NOMO-1 treated with dmso at 0.1 percent for 144 hours (cell line): ENCODE measurements at regions not wholly inside any gene's neighbourhood (a gene's known extent, or its start where the extent isn't known, plus 50 kb on each side); places are given as distances from the start of the nearest gene placed in this dataset.

Experiments
- DNase-seq: peaks from one replicate; lab custom pipeline; 2025; ENCODE audit not compliant: unreplicated experiment; lab: John Stamatoyannopoulos, UW

GRCh38 chr15:95874637-95875036 is 455.9 kb upstream of the NR2F2 start:
- DNase-seq, result no peak

DNA sequence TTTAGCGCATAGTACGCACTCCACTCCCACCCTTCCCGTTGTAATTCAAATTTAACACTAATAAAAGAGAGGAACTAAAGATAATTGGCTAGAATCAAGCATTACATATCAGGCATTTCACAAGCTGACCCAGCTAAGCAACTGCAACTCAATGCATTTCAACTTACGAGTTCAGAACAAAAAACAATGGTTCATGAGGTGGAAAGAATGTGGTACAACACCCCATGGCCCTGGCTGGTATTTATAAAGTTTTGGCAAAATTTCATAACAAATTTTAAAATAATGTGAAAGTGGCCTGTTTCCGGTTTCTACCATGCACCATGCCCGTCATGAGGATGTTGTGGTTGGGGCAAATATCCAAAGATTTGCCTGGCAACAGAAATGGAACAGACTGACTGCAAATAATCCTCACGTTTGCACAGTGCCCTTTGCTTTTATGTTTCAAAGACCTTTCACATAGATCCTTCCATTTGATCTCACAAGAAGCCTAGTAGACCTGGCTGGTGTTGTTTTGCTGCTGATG is 455.3 kb upstream of the NR2F2 start:
- no peak for DNase-seq

DNA sequence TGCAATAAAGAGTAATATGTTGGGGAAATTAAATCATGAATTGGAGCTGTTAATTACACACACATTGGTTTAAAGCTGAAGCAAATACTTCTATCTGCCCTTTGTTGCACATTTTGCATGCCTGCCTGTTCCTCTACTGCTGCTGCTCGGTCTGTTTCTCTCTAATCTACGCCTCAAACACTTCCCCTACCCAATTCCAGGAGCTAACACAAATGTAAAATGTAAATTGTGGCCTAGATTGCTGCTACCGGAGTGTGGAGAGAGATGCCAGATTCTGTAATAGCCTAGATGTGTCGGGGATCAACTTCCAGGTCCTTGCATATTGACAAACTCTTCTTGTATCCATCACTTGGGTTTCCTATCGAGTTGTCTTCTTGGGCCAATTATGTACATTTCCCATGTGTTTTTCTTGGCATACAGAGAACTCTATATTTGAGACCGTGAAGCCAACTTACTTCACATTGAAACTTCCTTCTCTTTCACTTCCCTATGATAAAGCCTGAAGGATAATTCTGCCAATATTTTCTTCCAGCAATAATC is 450.4 kb upstream of the NR2F2 start:
- DNase-seq, result no peak

DNA sequence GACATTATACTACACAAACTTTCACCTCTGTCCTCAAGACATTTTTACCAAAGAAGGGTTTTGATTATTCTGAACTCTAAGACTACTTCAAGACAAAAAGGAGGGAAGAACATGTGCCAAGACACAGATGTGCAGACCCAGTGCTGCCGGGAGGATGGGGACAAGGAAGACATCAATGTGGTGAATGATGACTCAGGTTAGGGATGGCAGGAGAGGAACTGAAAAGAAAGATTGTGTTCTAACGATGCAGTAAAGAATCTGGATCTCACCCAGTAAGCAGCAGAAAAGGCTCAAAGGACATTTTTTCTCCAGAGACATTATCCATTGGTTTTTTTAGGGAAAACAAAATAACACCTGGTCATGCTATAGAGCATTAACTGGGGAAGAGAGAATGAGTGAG is 449.9 kb upstream of the NR2F2 start:
- no peak for DNase-seq

- DNase-seq, result no peak
Observed at GRCh38 chr15:95883064-95883463, 447.4 kb upstream of the NR2F2 start.

GRCh38 chr15:95884276-95884675 is 446.2 kb upstream of the NR2F2 start:
- DNase-seq, result no peak

DNA sequence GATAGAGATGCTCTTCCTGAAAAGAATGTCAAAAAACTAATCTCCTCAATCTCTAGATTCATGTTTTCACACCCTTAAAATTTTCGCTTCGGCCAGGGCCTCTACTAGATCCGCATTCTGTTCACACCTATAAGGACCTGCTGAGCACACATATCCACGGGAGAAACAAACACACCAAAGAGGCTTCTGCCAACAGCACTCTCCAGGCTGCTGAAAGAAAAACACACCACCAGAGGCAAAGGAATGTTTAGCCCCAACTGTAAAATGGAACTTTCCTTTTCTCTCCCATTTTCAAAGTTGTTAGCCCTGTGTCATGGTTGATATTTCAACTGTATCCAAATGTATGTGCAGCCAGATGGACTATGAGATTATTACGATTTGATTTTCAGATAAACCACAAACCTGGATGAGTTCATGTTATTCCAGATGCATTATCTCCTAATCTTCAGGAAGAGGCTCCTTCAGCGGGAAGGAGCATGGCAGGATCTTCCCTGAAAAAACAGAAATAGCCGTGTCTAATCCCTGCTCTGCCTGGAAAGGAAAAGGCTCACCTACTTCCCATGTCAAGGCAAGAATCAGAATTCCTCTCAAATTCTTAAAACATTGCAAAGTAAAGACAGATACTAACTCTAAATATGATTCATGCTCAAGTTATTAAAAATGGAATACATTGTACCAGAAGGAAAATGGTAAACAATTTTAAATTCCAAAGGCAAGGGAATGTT is 442.7 kb upstream of the NR2F2 start:
- DNase-seq, result no peak

GRCh38 chr15:95888762-95889161 is 441.7 kb upstream of the NR2F2 start:
- no peak for DNase-seq

- DNase-seq, result no peak
Observed at GRCh38 chr15:95894407-95894956, 436.0 kb upstream of the NR2F2 start.

DNA sequence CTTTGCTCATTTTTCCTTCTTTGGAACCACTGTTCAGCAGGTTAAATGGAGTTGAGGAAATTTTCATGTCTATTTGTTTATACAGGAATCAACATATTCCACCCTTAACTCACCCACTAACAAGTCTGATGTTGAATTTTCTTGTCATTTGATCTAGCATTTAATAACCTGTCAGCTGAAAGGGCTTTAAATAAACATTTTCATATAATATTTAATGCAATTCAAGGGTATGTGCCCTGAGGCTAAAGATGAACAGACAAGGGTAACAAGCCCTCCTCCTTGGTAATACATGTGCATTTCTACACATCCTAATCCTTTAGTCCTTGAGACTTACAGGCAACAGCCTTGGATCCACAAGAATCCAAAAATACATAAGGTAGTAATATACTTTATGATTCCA is 435.0 kb upstream of the NR2F2 start:
- DNase-seq, result no peak

DNA sequence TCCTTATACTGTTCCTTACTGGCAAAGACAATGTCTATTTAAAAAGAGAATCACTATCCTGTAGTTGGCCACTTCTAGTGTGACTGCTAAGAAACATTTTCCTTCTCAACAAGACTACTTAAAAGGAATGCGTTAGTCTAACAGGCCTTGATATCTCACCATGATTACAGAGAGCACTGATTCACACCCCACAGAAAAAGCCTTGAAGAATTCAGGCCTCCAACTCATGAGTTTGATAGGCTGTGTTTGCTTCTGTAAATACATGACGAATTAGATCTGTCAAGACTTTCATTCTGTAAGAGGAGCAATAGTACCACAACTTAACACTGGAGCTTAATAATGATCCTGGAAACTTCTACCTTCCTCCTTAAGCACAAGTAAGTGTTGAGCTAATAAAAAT is 432.8 kb upstream of the NR2F2 start:
- no peak for DNase-seq

GRCh38 chr15:95898761-95899160 is 431.7 kb upstream of the NR2F2 start:
- DNase-seq, result no peak

GRCh38 chr15:95901271-95901670 is 429.2 kb upstream of the NR2F2 start:
- DNase-seq, result no peak

DNA sequence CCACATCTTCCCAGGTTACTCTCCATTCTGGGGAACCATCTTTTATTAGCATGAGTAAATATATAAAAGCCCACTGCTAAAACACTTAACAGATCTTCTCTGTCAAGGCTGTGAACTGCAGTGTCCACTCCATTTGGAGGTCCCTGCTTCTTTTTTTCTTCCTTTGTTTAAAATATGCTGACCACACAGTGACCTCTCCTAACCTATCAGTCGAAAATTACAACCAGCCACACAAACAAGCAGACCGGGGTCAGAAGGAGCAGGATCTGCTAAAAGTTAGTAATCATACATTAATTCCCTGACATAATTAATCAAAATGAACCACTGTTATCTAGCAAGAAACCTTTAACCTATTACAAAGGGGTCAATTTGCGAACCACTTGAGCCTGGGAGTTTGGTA is 427.9 kb upstream of the NR2F2 start:
- no peak for DNase-seq

DNA sequence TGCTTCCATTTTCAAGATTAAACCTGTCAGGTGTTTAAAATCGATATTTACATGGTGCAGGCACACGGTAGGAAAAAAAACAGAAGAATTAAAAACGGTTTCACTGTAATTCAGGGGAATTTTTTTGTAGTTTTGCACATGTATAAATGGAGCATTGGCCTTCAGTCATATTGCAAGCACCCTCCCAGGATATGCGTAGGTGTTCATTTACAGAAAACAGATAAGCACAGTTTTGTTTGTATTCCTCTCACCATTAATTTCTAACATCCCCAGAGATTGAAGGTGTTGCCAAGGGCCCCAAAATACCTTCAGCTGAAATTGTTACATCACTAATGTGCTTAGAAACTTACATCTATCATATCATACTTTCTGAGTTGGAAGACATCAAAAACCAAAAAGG is 427.1 kb upstream of the NR2F2 start:
- DNase-seq, result no peak

DNA sequence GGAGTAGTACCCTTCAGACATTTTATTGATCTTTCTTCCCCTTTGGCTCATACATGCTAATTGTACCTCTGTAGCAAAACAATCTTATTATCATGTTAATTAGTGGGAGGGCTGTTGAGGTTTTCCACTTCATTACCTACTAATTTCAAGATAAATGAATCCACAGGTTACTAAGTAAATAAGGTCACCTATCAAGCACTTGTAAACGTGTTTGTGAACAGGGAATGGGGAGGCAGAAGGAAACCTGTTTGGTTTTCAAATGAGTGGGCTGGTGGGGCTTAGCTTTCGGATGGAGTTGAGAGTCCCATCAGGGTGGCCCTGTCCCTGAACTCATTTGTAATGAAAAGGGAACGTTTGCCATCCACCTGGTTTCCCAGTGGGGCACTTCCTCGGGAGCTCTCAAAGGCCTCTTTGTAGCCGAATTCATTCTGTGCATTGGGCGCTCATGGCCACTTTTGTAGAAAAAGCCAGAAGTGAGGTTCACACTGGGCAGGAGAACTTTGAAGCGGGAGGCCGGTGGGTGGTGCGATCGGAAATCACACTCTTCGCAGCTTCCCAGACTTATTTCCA is 419.8 kb upstream of the NR2F2 start:
- DNase-seq, result no peak

DNA sequence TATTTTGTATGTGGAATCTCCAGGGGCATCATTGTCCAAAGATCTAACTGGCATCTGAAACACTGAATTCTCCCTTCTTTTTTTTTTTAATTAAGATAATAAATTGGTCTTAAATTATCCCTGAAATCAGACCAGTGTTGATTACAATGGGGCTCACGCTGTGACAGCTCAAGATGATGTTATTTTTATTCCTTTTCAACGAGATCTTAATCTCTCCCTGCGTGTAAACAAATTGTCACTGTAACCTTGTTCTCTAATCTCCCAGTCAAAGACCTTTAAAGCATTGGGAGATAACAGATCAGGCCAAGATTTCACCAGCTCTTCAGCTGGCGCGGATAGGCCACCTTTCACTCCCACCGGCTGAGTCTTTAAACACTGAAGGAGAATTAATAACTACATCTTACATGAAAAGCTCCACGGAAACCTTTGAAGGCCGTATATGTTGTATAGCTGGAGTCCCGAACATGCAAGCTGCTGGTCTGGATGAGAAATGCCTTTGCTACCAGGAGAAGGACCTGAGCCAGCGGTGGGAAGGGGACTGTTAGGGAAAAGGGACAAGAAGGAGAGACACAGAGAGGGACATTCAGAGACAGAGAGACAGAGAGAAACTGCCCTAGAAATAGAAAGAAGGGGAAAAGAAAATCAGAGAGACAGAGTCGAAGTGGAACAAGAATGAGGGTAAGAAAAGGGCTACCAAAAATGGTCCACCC is 418.8 kb upstream of the NR2F2 start:
- DNase-seq, result no peak

- DNase-seq, result no peak
Observed at GRCh38 chr15:95912280-95912625, 418.2 kb upstream of the NR2F2 start.

DNA sequence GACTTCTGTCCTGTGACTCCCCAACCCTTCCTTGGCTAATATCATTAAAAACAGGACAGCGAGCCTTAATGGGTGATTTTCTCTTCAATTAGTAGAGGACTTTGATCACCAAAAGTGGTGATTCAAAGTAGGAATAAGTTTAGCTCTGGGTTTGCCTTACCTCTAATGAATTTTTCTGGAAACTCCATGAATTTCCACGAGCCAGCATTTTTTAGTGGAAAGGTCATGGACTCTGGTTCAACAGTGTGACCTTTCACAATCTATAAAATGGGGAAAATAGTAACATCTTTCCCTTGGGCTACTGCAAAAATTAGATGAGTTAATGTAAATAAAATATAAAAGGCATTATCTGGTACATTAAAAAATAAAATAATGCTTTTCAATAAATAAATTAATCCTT is 417.8 kb upstream of the NR2F2 start:
- no peak for DNase-seq

GRCh38 chr15:95916568-95916967 is 413.9 kb upstream of the NR2F2 start:
- no peak for DNase-seq

GRCh38 chr15:95918525-95918924 is 412.0 kb upstream of the NR2F2 start:
- no peak for DNase-seq

DNA sequence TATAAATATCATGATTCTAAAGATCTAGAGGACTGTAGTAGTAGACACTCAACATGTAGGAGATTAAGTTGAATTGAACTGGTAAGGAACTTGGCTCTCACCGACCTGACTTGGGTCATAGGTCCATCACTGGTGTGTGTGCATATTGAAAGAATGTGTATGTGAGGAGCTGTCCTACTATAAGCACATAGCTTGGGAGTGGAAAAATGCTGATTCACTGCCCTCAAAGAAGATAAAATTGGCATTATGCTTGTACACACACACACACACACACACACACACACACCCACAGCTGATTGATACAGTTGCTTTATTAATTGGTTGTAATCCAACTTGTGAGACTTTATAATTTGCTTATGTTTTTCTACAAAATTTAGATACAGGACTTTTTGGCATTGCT is 411.0 kb upstream of the NR2F2 start:
- DNase-seq, result no peak
